Fibroblast of villous mesenchyme (primary cell): ENCODE measurements at regions not wholly inside any gene's neighbourhood (a gene's known extent, or its start where the extent isn't known, plus 50 kb on each side); places are given as distances from the start of the nearest gene placed in this dataset.

Experiments used
- DNase-seq: peaks from one replicate; pipeline ENCODE4 v3.0.0-alpha.2; 2010; ENCODE audit warnings: low read depth
- H3K4me3 ChIP-seq: 2 replicates; pipeline ENCODE4 v1.5.1; 2011; ENCODE audit warnings: low read depth, mild to moderate bottlenecking, low read length
- TF ChIP-seq, protein P1 (sequence below): IDR thresholded peaks from 2 replicates; pipeline ENCODE4 v1.5.1; 2012; ENCODE audit warnings: low read depth, mild to moderate bottlenecking, low read length; ENCODE audit not compliant: insufficient read depth

GRCh38 chr12:25713264-25713663 is 160.2 kb upstream of the LMNTD1 start:
- TF ChIP-seq, protein P1, sequence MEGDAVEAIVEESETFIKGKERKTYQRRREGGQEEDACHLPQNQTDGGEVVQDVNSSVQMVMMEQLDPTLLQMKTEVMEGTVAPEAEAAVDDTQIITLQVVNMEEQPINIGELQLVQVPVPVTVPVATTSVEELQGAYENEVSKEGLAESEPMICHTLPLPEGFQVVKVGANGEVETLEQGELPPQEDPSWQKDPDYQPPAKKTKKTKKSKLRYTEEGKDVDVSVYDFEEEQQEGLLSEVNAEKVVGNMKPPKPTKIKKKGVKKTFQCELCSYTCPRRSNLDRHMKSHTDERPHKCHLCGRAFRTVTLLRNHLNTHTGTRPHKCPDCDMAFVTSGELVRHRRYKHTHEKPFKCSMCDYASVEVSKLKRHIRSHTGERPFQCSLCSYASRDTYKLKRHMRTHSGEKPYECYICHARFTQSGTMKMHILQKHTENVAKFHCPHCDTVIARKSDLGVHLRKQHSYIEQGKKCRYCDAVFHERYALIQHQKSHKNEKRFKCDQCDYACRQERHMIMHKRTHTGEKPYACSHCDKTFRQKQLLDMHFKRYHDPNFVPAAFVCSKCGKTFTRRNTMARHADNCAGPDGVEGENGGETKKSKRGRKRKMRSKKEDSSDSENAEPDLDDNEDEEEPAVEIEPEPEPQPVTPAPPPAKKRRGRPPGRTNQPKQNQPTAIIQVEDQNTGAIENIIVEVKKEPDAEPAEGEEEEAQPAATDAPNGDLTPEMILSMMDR = no peak
- DNase-seq = no peak
- no peak overlapping the region for H3K4me3 ChIP-seq

DNA sequence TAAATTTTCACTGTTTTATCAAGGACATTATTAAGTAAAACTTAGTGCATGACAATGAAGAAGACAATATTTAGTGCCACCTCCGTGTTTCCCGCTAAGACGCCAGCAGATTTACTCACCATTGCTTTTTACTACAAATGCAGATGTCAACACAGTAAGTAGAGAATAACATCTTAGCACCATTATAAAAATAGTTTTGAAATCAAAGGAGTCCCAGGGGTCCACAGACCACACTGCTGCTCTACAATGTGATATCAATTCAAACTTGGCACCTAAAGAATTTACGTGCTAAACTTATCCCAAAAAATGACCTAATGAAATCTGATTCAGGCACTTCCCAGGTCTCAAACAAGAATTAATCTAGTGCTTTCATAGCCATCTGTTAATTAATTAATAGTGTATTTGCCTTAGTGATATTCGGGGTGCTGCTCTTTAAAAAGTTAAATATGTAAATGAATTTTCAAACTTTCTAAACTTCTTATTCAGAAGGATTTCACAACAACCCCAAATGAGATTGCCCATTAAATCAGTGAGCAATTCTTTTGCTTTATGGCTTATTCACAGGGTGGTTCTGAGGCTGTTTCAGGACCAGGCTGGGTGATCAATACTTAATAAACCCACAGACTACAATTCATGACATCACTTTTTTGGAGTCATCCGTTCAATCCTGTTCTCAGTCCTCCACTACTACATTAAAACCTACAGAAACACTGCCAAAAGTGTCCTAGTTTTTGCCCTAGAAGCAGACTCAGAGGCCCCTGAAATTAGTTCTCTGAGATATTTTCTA is 161.3 kb upstream of the LMNTD1 start:
- TF ChIP-seq, protein P1 = no peak
- DNase-seq = no peak

DNA sequence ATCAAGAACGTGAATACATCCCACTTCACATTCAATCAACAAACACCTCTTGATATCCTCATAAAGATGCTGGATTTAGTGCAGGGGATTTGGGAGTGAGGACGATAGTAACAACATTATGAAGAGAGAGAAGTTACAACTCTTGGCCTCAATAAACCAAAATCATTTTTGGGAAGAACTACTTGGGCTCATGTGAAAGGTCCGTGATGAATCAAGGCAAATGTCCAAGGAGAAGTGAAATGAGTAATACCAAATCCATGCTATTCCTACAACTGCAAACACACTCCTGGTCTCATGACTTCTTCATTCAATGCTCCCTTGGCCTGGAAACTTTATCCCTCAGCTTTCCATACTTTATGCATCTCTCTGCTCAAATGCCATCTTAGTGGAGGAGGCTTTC is 162.0 kb upstream of the LMNTD1 start:
- no peak for DNase-seq
- no peak overlapping the region for H3K4me3 ChIP-seq
- TF ChIP-seq, protein P1 = no peak

More for the DNA sequence above, 161.3 kb upstream of the LMNTD1 start:
- no peak overlapping the region for H3K4me3 ChIP-seq

- no peak overlapping the region for H3K4me3 ChIP-seq
- DNase-seq = no peak
- TF ChIP-seq, protein P1 = no peak
Observed at GRCh38 chr12:25716842-25717241, 163.8 kb upstream of the LMNTD1 start.

DNA sequence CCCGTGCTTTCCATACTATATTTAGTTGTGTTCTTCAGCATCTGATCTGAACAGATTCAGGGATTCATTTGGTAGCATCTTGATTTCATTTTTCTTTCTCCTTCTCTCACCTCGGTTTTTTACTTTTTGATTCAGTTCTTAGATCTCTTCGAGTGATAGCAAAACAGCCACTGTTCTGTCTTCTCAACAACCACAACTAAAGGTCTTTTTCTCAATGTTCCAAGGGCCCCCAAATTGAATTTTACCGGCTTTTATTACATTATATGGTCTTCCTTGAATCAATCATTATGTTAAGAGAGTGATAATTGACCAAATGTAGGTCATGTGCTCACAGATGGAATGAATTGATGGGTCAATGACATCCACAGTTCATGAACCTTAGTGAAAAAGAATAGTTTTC is 164.5 kb upstream of the LMNTD1 start:
- DNase-seq = no peak
- TF ChIP-seq, protein P1 = no peak
- H3K4me3 ChIP-seq = no peak overlapping the region

- TF ChIP-seq, protein P1 = no peak
- DNase-seq = no peak
- no peak overlapping the region for H3K4me3 ChIP-seq
Observed at GRCh38 chr12:25718081-25718731, 165.1 kb upstream of the LMNTD1 start.
